OCI-LY3 (cell line): ENCODE measurements at regions not wholly inside any gene's neighbourhood (a gene's known extent, or its start where the extent isn't known, plus 50 kb on each side); places are given as distances from the start of the nearest gene placed in this dataset.

Experiments
- H2AFZ ChIP-seq: fragments of 200-600, 300-600 bp; shearing (Covaris generic); 2 replicates; pipeline ENCODE4 v1.6.0; 2014; ENCODE audit warnings: antibody characterized with exemption, low read depth, low read length
- H3K27ac ChIP-seq: fragments of 200-600, 300-600 bp; sonication (generic); 2 replicates; pipeline ENCODE4 v1.5.1; 2014; ENCODE audit warnings: mild to moderate bottlenecking, low read length, moderate library complexity, mixed read lengths
- H3K27me3 ChIP-seq: fragments of 200-600, 300-600 bp; sonication (generic); 2 replicates; pipeline ENCODE4 v1.6.1; 2014; ENCODE audit warnings: low read depth, low read length, mixed read lengths
- H3K36me3 ChIP-seq: fragments of 200-600, 300-600 bp; sonication (generic); replicated peaks from 2 replicates; pipeline ENCODE3; 2014; ENCODE audit warnings: low read depth, low read length, mixed read lengths
- H3K4me1 ChIP-seq: fragments of 300-600, 200-600 bp; sonication (generic); 2 replicates; pipeline ENCODE4 v1.6.1; 2014; ENCODE audit warnings: low read length, mixed read lengths
- H3K4me2 ChIP-seq: fragments of 200-600, 300-600 bp; sonication (generic); 2 replicates; pipeline ENCODE4 v1.6.1; 2014; ENCODE audit warnings: low read length, mixed read lengths
- H3K4me3 ChIP-seq: fragments of 300-600, 200-600 bp; sonication (generic); 2 replicates; pipeline ENCODE4 v1.5.1; 2014; ENCODE audit warnings: antibody characterized with exemption, mild to moderate bottlenecking, low read length, moderate library complexity
- H3K79me2 ChIP-seq: fragments of 300-600, 200-600 bp; shearing (Covaris generic); 2 replicates; pipeline ENCODE4 v1.6.1; 2014; ENCODE audit warnings: mild to moderate bottlenecking, low read length, mixed read lengths
- H3K9ac ChIP-seq: fragments of 300-600, 200-600 bp; shearing (Covaris generic); 2 replicates; pipeline ENCODE4 v1.6.0; 2014; ENCODE audit warnings: mild to moderate bottlenecking, low read length, moderate library complexity
- H3K9me3 ChIP-seq: fragments of 200-600, 300-600 bp; shearing (Covaris generic); 2 replicates; pipeline ENCODE4 v1.6.1; 2014; ENCODE audit warnings: low read length, mixed read lengths; ENCODE audit not compliant: insufficient read depth
- H4K20me1 ChIP-seq: fragments of 200-600, 300-600 bp; sonication (generic); 2 replicates; pipeline ENCODE4 v1.6.1; 2016; ENCODE audit warnings: low read length, mixed read lengths; ENCODE audit not compliant: insufficient read depth
- CTCF ChIP-seq: fragments of 200-600, 300-600 bp; sonication (generic); IDR thresholded peaks from 2 replicates; pipeline ENCODE4 v1.5.1; 2014; ENCODE audit warnings: antibody characterized with exemption, low read length, low read depth
- EZH2phosphoT487 ChIP-seq: fragments of 200-600 bp; shearing (Covaris generic); IDR thresholded peaks from 2 replicates; pipeline ENCODE4 v1.6.1; 2018; ENCODE audit warnings: antibody characterized with exemption, mixed run types, low read depth

GRCh38 chr1:232579958-232580941 is 49.7 kb downstream of the SIPA1L2 start:
- TF ChIP-seq CTCF (no peak), EZH2phosphoT487 (no peak)
- no peak overlapping the region for H3K27ac ChIP-seq
- no peak overlapping the region for H3K9ac ChIP-seq
- no peak overlapping the region for H2AFZ ChIP-seq
- H3K79me2 ChIP-seq, result no peaks in the 10 kb centered on the region
- no peaks in the 10 kb centered on the region for H3K4me1 ChIP-seq
- no peaks in the 10 kb centered on the region; the same call in 1 of the 2 replicates for H3K27me3 ChIP-seq
- no peak overlapping the region for H3K4me3 ChIP-seq
- no peaks in the 10 kb centered on the region for H3K36me3 ChIP-seq
- H3K4me2 ChIP-seq, result no peak overlapping the region
- H3K9me3 ChIP-seq, result no peaks in the 10 kb centered on the region
- no peaks in the 10 kb centered on the region for H4K20me1 ChIP-seq

GRCh38 chr1:232579466-232579865 is 50.5 kb downstream of the SIPA1L2 start:
- Histone ChIP-seq H4K20me1 (no peaks in the 10 kb centered on the region), H3K27ac (no peak overlapping the region), H3K4me2 (no peak overlapping the region), H3K79me2 (no peaks in the 10 kb centered on the region), H3K9ac (no peak overlapping the region), H2AFZ (no peak overlapping the region), H3K4me1 (no peaks in the 10 kb centered on the region), H3K4me3 (no peak overlapping the region), H3K9me3 (no peaks in the 10 kb centered on the region), H3K36me3 (no peaks in the 10 kb centered on the region), H3K27me3 (no peaks in the 10 kb centered on the region; the same call in 1 of the 2 replicates)
- no peak for TF ChIP-seq EZH2phosphoT487
- no peak for TF ChIP-seq CTCF

- no peaks in the 10 kb centered on the region for H3K79me2 ChIP-seq
- no peaks in the 10 kb centered on the region for H3K36me3 ChIP-seq
- no peak overlapping the region for H2AFZ ChIP-seq
- TF ChIP-seq EZH2phosphoT487, result no peak
- TF ChIP-seq CTCF, result no peak
- no peaks in the 10 kb centered on the region for H3K9me3 ChIP-seq
- H3K4me3 ChIP-seq, result no peak overlapping the region
- no peak overlapping the region for H3K9ac ChIP-seq
- H3K27ac ChIP-seq, result no peak overlapping the region
- no peaks in the 10 kb centered on the region for H4K20me1 ChIP-seq
- H3K27me3 ChIP-seq, result no peaks in the 10 kb centered on the region; the same call in 1 of the 2 replicates
- no peaks in the 10 kb centered on the region for H3K4me1 ChIP-seq
- no peak overlapping the region for H3K4me2 ChIP-seq
Observed at GRCh38 chr1:232578651-232579195, 51.2 kb downstream of the SIPA1L2 start.

- no peaks in the 10 kb centered on the region for H3K9me3 ChIP-seq
- no peak overlapping the region for H3K9ac ChIP-seq
- H3K79me2 ChIP-seq, result no peaks in the 10 kb centered on the region
- H3K4me2 ChIP-seq, result no peak overlapping the region
- H2AFZ ChIP-seq, result no peak overlapping the region
- no peaks in the 10 kb centered on the region for H4K20me1 ChIP-seq
- H3K4me1 ChIP-seq, result no peaks in the 10 kb centered on the region
- H3K36me3 ChIP-seq, result no peaks in the 10 kb centered on the region
- no peak overlapping the region for H3K27ac ChIP-seq
- TF ChIP-seq EZH2phosphoT487, result no peak
- no peak for TF ChIP-seq CTCF
- H3K4me3 ChIP-seq, result no peak overlapping the region
- H3K27me3 ChIP-seq, result no peaks in the 10 kb centered on the region; the same call in 1 of the 2 replicates
Observed at GRCh38 chr1:232577772-232578171, 52.2 kb downstream of the SIPA1L2 start.
